GM10248 (cell line): ENCODE measurements at regions not wholly inside any gene's neighbourhood (a gene's known extent, or its start where the extent isn't known, plus 50 kb on each side); places are given as distances from the start of the nearest gene placed in this dataset.
"Not testable (repeated sequence)": the region's sequence is repeated elsewhere in the genome, so short reads cannot be mapped to it uniquely, and the experiment has no call there.

ENCODE experiments used
- CTCF ChIA-PET: fragments of 300-600 bp; sonication (Branson Sonifier 250); formaldehyde crosslinking; extraction: SDS; loops from one replicate; lab custom pipeline; 2021; ENCODE audit warnings: antibody characterized with exemption; lab: Yijun Ruan, JAX
- POLR2A ChIA-PET: fragments of 350-650 bp; sonication (Branson Sonifier 250); formaldehyde crosslinking; extraction: SDS; loops from one replicate; lab custom pipeline; 2020; ENCODE audit warnings: antibody characterized with exemption; lab: Yijun Ruan, JAX
- DNase-seq: peaks from one replicate; pipeline ENCODE4 v3.0.0; 2012; ENCODE audit errors: extremely low spot score
- CTCF ChIP-seq: IDR thresholded peaks from 2 replicates; pipeline ENCODE4 v1.5.1; 2012; ENCODE audit warnings: mild to moderate bottlenecking, low read depth; ENCODE audit errors: extremely low read depth, missing control alignments, control extremely low read depth

GRCh38 chr4:187493661-187494060 lies 501.9 kb upstream of the ZFP42 start:
- ChIA-PET POLR2A (no interaction called here), CTCF (no interaction called here)
- TF ChIP-seq CTCF: no peak
- DNase-seq: no peak

DNA sequence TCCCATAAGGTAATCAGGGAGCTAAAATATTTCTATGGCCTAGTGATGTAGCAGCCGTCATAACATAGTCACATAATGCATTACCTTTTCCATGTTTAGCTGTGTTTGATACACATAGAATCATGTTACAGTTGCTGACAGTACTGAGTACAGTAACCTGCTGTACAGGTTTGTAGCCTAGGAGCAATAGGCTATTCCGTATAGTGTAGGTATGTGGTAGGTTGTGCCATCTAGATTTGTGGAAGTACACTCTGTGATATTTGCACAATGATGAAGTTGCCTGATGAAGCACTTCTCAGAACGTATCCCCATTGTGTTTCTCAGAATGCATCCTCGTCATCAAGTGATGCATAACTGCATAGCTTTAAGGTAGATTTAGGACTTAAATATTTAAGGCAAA lies 495.6 kb upstream of the ZFP42 start:
- no peak for DNase-seq
- ChIA-PET POLR2A (no interaction called here), CTCF (no interaction called here)
- no peak for TF ChIP-seq CTCF

GRCh38 chr4:187500796-187501195 lies 494.8 kb upstream of the ZFP42 start:
- no peak for DNase-seq

DNA sequence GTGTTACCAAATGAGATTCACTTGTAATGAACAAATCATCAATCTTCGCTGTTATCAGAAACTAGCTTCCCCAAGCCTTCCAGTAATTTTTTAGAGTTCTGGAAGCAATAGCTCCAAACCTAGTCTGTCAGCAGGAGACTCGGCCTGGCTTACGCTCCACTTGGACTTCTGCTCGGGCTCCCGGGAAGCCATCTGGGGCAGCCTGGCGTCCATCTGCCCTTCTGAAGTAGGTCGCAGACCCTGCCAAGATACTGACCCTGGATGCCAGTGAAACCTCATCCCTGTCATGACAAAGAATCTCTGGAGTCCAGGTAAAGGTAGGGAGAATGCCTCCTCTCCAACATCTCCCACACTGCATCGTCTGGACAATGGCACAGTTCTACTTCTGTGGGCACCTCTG lies 493.8 kb upstream of the ZFP42 start:
- TF ChIP-seq CTCF: no peak
- ChIA-PET POLR2A (no interaction called here), CTCF (no interaction called here)
- DNase-seq: no peak

More at GRCh38 chr4:187500796-187501195, 494.8 kb upstream of the ZFP42 start:
- ChIA-PET POLR2A (no interaction called here), CTCF (no interaction called here)
- TF ChIP-seq CTCF: no peak

GRCh38 chr4:187504974-187505797 lies 490.4 kb upstream of the ZFP42 start:
- TF ChIP-seq CTCF: no peak
- POLR2A ChIA-PET: no interaction called here
- DNase-seq: no peak
- CTCF ChIA-PET: no interaction called here

DNA sequence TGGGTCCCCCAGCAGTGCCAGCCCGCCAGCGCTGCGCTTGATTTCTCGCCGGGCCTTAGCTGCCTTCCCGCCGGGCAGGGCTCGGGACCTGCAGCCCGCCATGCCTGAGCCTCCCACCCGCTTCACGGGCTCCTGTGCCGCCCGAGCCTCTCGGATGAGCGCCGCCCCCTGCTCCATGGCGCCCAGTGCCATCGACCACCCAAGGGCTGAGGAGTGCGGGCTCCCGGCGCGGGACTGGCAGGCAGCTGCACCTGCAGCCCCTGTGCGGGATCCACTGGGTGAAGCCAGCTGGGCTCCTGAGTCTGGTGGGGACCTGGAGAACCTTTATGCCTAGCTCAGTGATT lies 489.8 kb upstream of the ZFP42 start:
- CTCF ChIA-PET, POLR2A ChIA-PET, DNase-seq: not testable (repeated sequence)

DNA sequence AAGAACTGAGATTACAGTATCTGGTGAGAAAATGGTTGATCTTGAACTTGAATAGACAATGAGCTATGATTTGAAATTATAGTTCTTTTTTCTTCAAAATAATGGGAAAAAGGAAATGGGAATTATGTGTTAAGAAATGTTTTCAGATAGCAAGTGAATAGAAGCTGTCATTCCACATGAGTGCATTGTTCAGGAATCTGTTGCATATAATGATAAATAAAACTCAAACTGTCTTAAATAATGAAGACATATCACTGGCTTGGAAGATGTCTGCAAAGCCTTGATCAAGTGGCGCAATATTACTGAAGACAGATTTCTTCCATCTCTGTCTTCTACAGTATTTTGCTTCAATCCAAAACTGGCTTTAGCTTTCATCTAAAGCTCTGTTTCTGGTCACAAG lies 479.3 kb upstream of the ZFP42 start:
- ChIA-PET POLR2A (no interaction called here), CTCF (no interaction called here)
- DNase-seq: no peak
- TF ChIP-seq CTCF: no peak
